Breast epithelium (tissue), 3 donors: ENCODE measurements at regions not wholly inside any gene's neighbourhood (a gene's known extent, or its start where the extent isn't known, plus 50 kb on each side); places are given as distances from the start of the nearest gene placed in this dataset.

Source experiments
- CTCF ChIP-seq, 3 donors: fragments of 450-650 bp; IDR thresholded peaks; one replicate each; pipeline ENCODE4 v1.5.1; 2016 to 2017; ENCODE audit warnings: antibody characterized with exemption in 3 of 3, mild to moderate bottlenecking in 3 of 3, moderate library complexity in 3 of 3
- POLR2A ChIP-seq: fragments of 450-650 bp; IDR thresholded peaks from one replicate; pipeline ENCODE4 v1.6.1; 2016; ENCODE audit warnings: antibody characterized with exemption, mild to moderate bottlenecking, moderate library complexity

DNA sequence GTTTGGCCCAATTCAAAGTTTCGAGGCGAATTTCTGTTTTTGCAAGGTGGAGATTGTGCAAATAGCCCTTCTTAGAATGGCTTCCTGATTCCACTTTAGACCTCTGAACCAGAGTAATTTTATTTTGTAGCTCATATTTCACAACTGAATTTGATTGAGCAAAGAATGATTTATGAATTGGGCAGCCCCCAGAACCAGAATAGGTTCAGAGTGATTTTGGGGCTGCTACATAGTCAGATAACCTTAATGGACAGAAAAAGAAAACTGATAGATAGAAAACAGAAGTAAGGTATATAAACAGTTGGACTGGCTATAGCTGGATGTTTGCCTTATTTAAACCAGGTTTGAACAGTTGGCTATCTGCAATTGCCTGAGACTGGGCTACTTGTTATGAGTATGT lies 156.6 kb downstream of the YIPF5 start:
- TF ChIP-seq CTCF (IDR thresholded peaks at IDR 0.05) (no peak), POLR2A (no peak)
